ENCODE measurements at regions not wholly inside any gene's neighbourhood (a gene's known extent, or its start where the extent isn't known, plus 50 kb on each side); places are given as distances from the start of the nearest gene placed in this dataset.

- Histone ChIP-seq H2AFZ (ENCODE audit: low read depth, low read length, severe bottlenecking) (no peak overlapping the region), H3F3A (ENCODE audit: insufficient read depth) (no peaks in the 10 kb centered on the region), H4K20me1 (ENCODE audit: low read depth, low read length) (no peaks in the 10 kb centered on the region), H3K9me3 (ENCODE audit: insufficient read depth, low read length) (no peaks in the 10 kb centered on the region), H3K36me3 (ENCODE audit: low read length) (no peaks in the 10 kb centered on the region), H3K27me3 (ENCODE audit: low read length) (no peaks in the 10 kb centered on the region; the same call in 1 of the 2 replicates), H3K79me2 (ENCODE audit: insufficient read depth, low read length) (no peaks in the 10 kb centered on the region), H3K27ac (ENCODE audit: low read depth, low read length) (no peak overlapping the region), H3K4me3 (ENCODE audit: insufficient read depth, low read length, poor library complexity, severe bottlenecking) (no peak overlapping the region), H3K4me2 (ENCODE audit: low read depth, low read length, poor library complexity, severe bottlenecking) (no peak overlapping the region), H3K9ac (ENCODE audit: low read length) (no peak overlapping the region), H3K9me2 (replicated peaks; ENCODE audit: insufficient read depth, low read length) (no peaks in the 10 kb centered on the region)
- TF ChIP-seq CTCF (IDR thresholded peaks at IDR 0.05; ENCODE audit: insufficient read depth, low read length, poor library complexity, severe bottlenecking) (no peak), EZH2phosphoT487 (conservative IDR thresholded peaks at IDR 0.05; ENCODE audit: low read length) (no peak)
Measured at GRCh38 chr4:20384456-20384855, 132.8 kb downstream of the SLIT2 start.

- no peak overlapping the region for H3K4me3 ChIP-seq (ENCODE audit: insufficient read depth, low read length, poor library complexity, severe bottlenecking)
- no peaks in the 10 kb centered on the region for H4K20me1 ChIP-seq (ENCODE audit: low read depth, low read length)
- H3K9me3 ChIP-seq (ENCODE audit: insufficient read depth, low read length): no peaks in the 10 kb centered on the region
- TF ChIP-seq CTCF (IDR thresholded peaks at IDR 0.05; ENCODE audit: insufficient read depth, low read length, poor library complexity, severe bottlenecking) (no peak), EZH2phosphoT487 (conservative IDR thresholded peaks at IDR 0.05; ENCODE audit: low read length) (no peak)
- H3K36me3 ChIP-seq (ENCODE audit: low read length): no peaks in the 10 kb centered on the region
- H3K27me3 ChIP-seq (ENCODE audit: low read length): no peaks in the 10 kb centered on the region
- no peak overlapping the region for H3K4me2 ChIP-seq (ENCODE audit: low read depth, low read length, poor library complexity, severe bottlenecking)
- no peak overlapping the region for H3K27ac ChIP-seq (ENCODE audit: low read depth, low read length)
- no peak overlapping the region for H2AFZ ChIP-seq (ENCODE audit: low read depth, low read length, severe bottlenecking)
- H3K9me2 ChIP-seq (replicated peaks; ENCODE audit: insufficient read depth, low read length): no peaks in the 10 kb centered on the region
- H3F3A ChIP-seq (ENCODE audit: insufficient read depth): no peaks in the 10 kb centered on the region
- H3K79me2 ChIP-seq (ENCODE audit: insufficient read depth, low read length): no peaks in the 10 kb centered on the region
- H3K9ac ChIP-seq (ENCODE audit: low read length): no peak overlapping the region
Measured at GRCh38 chr4:20386001-20386740, 134.5 kb downstream of the SLIT2 start.

GRCh38 chr4:20386906-20387305 is 135.2 kb downstream of the SLIT2 start:
- no peak overlapping the region for H3K9ac ChIP-seq (ENCODE audit: low read length)
- no peaks in the 10 kb centered on the region for H3K9me3 ChIP-seq (ENCODE audit: insufficient read depth, low read length)
- H3K36me3 ChIP-seq (ENCODE audit: low read length): no peaks in the 10 kb centered on the region
- H2AFZ ChIP-seq (ENCODE audit: low read depth, low read length, severe bottlenecking): no peak overlapping the region
- no peaks in the 10 kb centered on the region for H3F3A ChIP-seq (ENCODE audit: insufficient read depth)
- no peaks in the 10 kb centered on the region for H3K27me3 ChIP-seq (ENCODE audit: low read length)
- H3K79me2 ChIP-seq (ENCODE audit: insufficient read depth, low read length): no peaks in the 10 kb centered on the region
- no peak overlapping the region for H3K27ac ChIP-seq (ENCODE audit: low read depth, low read length)
- H4K20me1 ChIP-seq (ENCODE audit: low read depth, low read length): no peaks in the 10 kb centered on the region
- H3K9me2 ChIP-seq (replicated peaks; ENCODE audit: insufficient read depth, low read length): no peaks in the 10 kb centered on the region
- TF ChIP-seq CTCF (IDR thresholded peaks at IDR 0.05; ENCODE audit: insufficient read depth, low read length, poor library complexity, severe bottlenecking): no peak
- no peak for TF ChIP-seq EZH2phosphoT487 (conservative IDR thresholded peaks at IDR 0.05; ENCODE audit: low read length)
- no peak overlapping the region for H3K4me2 ChIP-seq (ENCODE audit: low read depth, low read length, poor library complexity, severe bottlenecking)
- no peak overlapping the region for H3K4me3 ChIP-seq (ENCODE audit: insufficient read depth, low read length, poor library complexity, severe bottlenecking)
